OCI-LY3 (cell line): ENCODE measurements at regions not wholly inside any gene's neighbourhood (a gene's known extent, or its start where the extent isn't known, plus 50 kb on each side); places are given as distances from the start of the nearest gene placed in this dataset.

Source experiments
- EZH2phosphoT487 ChIP-seq: fragments of 200-600 bp; shearing (Covaris generic); IDR thresholded peaks from 2 replicates; pipeline ENCODE4 v1.6.1; 2018; ENCODE audit warnings: antibody characterized with exemption, mixed run types, low read depth
- TF ChIP-seq, protein P1 (sequence below): fragments of 200-600, 300-600 bp; sonication (generic); IDR thresholded peaks from 2 replicates; pipeline ENCODE4 v1.5.1; 2014; ENCODE audit warnings: antibody characterized with exemption, low read length, low read depth

- TF ChIP-seq, protein P1, sequence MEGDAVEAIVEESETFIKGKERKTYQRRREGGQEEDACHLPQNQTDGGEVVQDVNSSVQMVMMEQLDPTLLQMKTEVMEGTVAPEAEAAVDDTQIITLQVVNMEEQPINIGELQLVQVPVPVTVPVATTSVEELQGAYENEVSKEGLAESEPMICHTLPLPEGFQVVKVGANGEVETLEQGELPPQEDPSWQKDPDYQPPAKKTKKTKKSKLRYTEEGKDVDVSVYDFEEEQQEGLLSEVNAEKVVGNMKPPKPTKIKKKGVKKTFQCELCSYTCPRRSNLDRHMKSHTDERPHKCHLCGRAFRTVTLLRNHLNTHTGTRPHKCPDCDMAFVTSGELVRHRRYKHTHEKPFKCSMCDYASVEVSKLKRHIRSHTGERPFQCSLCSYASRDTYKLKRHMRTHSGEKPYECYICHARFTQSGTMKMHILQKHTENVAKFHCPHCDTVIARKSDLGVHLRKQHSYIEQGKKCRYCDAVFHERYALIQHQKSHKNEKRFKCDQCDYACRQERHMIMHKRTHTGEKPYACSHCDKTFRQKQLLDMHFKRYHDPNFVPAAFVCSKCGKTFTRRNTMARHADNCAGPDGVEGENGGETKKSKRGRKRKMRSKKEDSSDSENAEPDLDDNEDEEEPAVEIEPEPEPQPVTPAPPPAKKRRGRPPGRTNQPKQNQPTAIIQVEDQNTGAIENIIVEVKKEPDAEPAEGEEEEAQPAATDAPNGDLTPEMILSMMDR, result no peak
- no peak for TF ChIP-seq EZH2phosphoT487
Observed at GRCh38 chr14:38079268-38079667, 128.4 kb upstream of the SSTR1 start.
